GM18868 (cell line): ENCODE measurements at regions not wholly inside any gene's neighbourhood (a gene's known extent, or its start where the extent isn't known, plus 50 kb on each side); places are given as distances from the start of the nearest gene placed in this dataset.
"Not testable (repeated sequence)": the region's sequence is repeated elsewhere in the genome, so short reads cannot be mapped to it uniquely, and the experiment has no call there.

Experiments
- ATAC-seq: cut with Tn5 transposase; IDR thresholded peaks from one replicate; pipeline ENCODE4 v1.9.1; 2021; ENCODE audit warnings: mild to moderate bottlenecking, moderate library complexity; ENCODE audit not compliant: unreplicated experiment

DNA sequence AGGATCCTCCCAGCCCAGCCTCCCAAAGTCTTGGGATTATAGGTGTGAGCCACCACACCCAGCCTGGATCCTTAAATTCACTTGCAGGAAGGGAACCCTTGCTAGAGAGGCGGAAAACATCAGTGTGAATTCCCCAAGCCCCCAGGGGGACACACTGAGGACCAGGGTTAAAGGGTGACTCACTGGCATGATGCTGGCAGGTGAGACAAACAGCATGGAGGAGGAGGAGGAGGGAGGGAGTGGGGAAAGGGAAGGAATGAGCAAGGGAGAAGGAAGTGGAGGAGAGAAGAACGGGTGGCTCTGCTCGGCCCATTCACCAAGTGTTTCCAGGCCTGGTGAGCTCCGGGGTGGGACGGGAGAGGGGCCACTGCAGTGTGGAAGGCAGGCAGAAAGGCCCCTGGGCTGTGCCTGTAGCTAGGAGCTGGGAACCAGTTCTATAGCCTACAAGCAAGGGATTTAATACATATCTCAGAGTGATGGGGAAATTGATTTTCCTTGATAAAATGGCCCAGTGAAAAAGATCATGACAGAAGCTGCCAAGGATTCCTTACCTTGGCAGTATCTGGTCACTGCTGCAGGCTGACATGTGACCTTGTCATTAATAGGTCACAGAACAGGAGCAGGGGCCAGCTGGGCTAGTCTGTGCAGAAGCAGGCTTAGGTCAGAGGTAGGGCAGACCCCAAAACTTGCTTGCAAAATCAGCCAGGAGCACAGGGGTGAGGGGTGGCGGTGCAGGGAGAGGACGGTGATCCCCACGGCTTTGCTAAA is 370.2 kb downstream of the SHANK2 start:
- no peak for ATAC-seq

DNA sequence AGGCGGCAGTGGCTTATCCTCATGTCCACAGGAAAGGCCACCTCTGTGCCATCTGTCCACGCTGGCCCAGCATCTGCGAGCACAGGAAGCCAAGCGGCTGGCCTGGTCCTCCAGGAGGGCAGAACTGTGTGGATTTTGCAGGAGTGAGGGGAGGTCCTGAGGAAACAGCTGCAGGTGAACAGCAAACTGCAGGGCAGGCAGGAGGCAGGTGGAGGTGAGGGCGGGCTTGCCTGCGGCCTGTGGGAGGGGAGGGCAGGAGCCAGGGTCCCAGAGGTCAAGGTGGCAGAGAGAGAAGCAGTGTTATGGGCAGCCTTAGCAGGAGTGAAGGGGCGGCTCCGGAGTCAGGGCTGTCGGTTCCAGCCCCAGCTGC is 369.7 kb downstream of the SHANK2 start:
- ATAC-seq: no peak

DNA sequence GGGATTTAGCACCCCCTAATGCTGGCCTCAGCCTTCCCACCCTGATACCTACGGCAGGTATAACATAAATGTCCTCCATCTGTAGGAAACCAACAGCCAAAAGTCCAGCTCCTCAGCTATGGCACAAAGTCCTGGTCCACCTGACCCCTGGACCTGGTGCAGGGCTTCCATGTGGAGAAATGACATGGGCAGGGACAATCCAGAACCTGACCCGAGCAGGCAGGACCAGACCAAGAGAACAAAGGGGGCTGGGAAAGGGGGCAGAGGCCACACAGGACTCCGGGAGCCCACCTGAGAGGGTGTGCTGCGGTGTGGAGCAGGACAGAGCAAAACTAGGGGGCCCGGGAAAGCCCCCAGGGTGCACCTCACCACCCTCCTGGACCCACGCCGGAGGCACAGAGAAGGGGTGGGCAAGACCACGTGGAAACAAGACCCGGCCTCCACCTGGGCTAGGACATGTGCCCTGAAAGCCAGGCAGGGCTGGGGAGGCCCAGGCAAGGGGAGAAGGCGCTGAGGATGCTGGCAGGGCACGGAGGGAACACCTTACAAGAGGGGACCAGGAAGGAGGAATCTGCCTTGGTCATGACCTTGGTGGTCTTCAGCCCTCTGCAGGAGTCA is 368.9 kb downstream of the SHANK2 start:
- no peak for ATAC-seq

DNA sequence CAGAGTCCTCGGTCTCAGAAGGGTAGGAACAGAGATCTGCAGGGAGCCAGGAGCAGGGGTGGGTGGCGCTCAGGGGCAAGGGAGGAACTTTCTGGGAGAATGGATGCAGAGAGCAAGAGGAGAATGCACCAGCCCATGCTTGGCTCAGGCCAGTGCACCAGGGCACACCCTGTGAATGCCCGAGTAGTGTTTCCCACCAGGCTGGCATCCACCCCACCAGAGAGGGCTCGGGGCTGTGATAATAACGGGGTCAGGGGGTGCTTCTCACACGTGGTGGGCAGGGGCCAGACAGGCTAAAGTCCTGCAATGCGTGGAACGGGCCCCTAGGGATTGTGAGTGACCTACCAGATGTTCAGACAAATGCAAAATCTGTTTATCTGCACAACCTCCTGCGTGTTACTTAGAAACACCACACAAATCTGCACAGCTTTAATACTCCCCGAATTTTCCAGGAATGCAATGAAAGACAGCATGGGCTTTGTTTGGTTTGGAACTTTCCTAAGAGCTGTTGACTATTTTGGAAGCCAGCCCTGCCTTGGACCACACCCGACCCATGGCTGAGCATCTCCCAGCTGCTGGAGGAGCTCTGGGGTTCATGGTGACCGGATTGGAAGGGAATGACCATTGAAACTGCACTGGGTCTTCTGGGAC is 368.3 kb downstream of the SHANK2 start:
- no peak for ATAC-seq

DNA sequence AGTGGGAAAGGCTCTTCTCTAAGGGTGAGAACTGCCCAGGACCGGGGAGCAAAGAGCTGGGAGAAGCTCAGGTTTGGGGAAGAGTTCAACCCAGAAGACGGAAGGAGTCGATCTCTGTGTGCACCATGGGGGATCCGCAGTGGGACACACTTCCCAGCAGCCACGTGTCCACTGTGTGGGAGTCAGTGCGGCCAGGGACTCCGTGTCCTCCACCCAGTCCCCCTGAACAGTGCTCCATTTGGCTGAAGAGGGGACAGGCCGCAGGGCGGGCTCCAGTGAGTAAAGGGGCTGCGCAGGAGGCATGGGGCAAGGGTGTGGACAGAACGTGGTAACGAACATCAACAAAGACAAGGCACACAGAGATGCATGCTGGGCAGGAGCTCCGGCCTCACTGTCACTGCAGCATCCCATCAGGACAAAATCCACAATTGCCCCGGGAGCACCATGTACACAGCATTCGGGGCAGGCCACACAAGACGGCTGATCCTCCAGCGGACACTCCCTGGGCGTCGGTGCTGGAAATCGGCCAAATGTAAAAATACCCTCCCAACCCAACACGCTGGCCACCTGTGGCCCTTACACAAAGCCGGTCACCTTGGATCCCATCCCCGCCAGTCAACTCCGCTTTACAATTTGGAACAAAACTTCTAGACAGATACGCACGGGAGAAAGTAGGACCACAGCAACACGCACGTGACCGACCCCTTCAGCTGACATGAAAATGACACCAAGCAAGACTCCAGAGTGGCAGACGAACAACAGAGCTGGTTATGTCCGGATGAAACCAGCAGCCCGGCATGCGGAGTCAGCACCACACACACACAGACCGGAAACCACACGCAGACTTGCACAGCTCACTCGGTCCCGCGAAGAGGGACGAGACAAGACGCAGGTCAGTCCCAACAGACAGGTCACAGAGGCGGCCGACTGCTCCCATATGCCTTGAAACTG is 366.8 kb downstream of the SHANK2 start:
- no peak for ATAC-seq

DNA sequence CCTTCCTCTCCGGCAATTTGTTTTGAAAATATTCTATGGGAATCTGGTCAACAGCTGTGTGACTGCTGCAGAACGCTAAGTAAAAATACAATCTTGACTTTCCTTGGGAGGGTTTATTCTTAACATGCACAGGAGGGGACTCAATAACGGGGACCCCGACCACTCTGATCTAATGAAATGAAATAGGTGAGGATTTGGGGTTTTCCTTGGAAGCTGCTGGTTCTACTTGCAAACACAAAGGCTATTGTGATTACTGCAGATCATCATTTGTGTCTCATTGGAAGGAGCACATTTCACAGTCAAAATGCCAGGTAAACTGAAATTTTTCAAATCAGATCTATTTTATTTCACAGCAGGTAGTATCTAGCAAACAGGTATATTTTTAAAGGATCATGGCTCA is 366.1 kb downstream of the SHANK2 start:
- ATAC-seq: no peak

DNA sequence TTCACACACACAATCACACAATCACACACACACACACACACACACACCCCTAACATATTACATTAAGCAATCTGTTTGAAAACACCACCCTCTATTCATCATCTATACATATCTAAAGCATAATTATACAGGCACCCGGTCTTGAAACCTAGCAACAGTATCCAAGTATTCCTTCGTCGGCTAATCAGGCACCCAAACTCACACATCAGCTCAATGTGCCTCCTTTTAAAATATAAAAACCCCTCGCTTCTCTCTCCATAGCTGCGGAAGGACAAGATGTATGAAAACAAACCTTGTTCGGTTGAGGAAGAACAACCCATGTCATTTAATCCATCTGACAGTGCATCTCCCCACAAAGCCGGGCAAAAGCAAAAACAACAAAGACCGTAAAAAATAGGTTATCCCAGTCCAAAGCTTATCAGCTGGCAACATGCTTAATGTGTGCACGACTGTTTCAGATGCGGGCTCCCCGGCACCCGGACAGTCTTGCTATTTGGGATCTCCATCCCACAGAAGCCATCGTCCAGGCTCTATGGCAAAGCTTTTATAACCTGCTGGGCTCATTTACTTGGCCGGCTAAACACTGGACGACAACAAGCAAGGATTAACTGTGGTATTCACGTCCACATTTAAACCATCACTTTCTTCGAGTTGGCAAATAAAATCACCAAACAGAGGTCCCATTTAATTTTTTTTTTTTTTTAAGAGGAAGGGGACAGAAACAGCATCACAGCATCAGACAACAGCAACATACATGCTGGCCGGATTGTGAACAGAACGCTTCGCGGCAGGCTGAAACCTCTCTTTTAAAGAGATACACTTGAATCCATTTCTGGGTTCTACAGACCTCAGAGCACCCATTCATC is 365.5 kb downstream of the SHANK2 start:
- no peak for ATAC-seq

DNA sequence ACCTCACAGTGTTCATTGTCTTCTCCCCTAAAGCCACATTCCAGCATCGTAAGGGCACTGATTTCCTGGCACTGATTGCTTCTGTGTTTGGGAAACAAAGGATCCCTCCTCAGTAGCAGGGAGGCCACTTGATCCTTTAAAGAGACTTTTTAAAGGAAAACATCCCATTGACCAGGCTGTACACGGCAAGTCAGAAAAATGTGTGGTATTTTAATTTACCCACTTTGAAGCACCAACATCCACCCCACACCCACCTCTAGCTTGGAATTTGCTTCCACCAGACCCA is 364.9 kb downstream of the SHANK2 start:
- no peak for ATAC-seq

DNA sequence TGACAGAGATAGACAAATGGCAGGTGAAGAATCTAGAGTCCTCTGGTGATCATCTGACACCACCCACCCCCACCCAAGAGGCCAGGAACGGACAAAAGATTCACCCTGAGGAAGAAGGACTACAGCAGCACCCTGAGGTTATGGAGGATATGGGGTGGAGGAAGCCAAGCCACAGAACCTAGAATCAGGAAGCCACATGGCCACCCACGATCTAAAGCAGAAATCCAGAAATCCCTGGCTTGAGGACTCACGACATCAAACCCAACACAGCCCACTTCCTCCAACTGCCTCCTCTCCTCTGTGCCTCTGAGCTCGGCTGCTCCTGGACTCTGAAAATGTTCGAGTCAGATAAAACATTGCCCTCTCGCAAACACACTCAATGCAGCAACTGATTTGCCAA is 364.3 kb downstream of the SHANK2 start:
- no peak for ATAC-seq

DNA sequence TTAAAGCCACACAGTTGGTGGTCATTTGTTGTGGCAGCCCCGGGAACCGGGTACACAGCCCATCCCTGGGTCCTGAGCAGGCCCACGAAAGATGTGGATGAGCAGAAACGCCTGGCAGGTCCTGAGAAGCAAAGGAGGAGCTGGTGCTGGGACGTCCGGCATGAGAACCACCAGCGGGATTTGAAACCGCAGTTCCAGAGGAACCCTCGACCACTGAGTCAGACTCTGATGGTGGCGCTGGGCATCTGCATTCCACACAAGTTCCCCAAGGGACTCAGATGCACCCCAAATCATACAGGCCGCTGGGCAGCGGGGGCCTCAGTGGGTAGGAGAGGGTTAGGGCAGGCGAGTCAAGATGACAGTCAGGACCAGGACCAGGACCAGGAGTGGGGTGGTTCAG is 363.0 kb downstream of the SHANK2 start:
- no peak for ATAC-seq

DNA sequence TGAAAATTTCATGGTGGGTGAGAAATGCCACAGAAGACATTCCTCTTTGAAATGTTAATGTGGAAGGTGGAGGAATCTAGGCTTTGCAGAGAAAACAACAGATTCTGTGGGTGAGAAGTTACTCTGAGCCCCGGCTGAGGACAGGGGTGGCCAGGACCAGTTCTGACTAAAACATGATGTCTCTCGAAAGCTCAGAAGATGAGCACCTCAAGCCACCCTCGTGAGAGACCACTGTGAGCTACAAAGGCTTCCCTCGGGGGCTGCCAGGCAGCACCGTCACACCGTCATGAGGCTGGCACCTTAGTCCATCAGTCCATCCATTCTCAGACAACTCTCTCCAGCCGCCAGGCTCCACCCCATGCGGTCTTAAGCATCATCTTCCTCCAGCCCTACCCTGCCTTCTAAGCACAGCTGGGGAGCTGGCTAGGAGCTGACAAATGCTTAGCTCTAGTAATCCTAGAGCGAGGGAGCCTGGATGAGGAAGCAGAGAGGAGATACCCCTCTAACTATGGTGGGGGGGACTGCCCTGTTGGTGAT is 360.5 kb downstream of the SHANK2 start:
- ATAC-seq: no peak

DNA sequence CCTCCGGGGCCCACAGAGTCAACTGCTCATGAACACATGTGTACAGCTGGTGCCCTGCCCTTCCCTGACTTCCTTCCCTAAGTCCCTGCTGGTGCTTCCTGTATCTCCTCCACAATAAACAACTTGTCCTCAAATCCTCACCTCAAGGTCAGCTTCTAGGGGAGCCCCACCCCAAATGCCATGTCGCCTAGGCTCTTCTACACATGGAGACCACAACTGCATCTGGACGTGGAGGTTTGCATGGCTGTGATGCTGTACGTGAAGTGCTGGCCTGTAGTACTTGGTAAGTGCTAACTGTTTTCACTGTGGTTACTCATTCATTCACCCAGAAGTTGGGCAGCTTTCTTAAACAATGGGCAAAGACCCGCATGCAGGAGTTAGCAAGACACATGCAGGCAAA is 359.5 kb downstream of the SHANK2 start:
- ATAC-seq: no peak

DNA sequence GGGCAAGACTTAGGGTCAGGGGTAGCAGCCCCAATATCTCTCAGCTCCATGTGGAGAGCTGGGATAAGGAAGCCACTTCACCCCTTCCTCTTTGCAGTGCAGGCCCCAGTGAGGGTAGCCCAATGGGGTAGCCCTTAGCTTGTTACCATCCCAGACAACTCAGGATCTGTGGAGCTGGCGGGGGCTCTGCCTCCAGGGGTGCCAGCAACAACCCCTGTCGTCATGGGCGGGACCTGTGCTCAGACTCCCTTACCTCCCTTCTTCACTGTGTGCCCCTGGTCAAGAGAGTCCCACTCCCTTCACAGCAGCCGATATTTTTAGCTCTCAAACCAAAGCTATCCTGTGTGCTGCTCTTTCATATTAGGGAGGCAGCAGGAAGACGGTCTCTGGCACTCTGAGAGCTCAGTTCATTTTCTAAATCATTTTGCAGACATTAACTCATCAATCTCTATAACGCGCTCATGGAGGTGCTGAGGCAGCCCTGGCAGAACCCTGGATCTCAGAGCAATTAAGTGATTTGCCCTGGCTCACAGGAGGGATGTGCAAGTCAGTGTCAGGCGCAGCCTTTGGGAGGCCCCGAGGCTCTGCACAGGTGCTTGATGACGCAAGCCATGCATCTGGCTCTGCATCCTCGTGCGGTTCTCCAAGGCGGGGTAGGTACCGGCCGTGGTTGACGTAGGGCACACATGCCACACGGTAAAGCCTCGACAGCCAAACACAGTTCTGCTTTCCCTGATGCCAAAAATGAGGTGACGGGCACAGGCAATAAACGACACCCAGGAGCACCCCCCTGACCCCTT is 357.6 kb downstream of the SHANK2 start:
- no peak for ATAC-seq

DNA sequence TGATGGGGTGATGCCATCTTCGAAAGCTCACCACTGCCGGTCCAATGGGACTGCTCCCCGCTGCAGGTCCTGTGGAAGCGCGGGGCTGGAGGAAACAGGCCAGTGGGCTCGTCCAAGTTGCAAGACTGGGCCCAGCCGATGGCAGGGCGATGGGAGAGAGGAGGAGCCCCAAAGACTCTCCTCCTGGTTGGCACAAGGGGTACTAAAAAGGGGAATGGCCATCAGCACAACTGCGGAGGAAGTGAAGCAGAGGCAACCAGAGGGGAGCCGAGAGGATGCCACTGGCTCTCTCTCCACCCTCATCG is 357.1 kb downstream of the SHANK2 start:
- no peak for ATAC-seq

DNA sequence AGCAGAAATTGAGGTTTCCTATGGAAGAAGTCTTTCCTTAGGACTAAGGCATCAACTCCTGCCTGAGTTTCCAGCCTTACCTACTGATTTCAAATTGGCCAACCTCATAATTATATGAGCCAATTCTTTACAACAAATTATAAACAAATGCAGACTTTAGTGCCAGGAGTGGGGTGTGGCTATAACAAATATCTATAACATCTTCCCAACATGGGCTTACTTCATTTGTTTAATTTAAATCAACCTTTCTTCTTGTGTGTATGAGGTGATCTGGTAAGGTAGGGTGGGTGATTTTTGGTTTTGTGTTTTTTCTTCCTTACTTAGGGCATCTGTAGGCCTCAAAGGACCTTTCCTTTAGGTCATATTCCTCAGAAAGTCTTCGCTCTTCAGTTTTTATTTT is 354.9 kb downstream of the SHANK2 start:
- no peak for ATAC-seq

DNA sequence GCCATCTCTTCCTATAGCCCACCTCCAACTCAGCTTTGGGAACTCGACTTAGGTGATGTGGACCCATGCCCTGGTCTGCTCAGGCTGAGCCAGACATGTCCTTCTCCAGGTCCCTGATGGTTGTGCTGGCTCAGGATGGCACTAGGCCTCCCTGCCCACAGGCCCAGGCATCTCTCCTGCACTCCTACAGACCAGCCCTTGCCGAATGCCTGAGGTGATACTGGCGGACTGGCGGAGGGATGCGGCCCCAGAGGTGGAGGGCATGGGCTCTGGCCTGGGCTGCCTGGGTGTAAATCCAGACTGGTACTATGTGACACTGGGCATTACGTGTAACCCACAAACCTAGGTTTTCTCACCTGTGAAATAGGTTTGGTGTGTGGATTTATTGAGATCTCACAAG is 352.8 kb downstream of the SHANK2 start:
- ATAC-seq: no peak

DNA sequence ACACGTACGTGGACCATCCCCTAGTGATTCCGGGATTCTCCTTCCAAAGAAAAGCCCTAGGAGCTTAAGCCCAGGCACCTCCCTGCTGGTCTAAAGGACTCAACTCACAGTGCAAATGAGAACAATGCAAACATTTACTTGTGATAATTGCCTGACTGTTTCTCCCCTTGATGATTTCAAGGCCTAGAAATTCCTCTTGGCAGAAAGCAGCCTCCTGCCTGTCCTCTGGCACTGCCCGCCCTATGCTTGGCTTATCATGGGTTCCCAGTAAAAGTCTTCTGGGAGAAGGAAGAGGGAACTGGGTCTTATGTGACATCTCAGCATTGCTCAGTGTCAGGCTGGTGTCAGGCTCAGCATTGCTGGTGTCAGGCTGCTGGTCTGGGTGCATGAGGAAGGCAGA is 351.8 kb downstream of the SHANK2 start:
- no peak for ATAC-seq

DNA sequence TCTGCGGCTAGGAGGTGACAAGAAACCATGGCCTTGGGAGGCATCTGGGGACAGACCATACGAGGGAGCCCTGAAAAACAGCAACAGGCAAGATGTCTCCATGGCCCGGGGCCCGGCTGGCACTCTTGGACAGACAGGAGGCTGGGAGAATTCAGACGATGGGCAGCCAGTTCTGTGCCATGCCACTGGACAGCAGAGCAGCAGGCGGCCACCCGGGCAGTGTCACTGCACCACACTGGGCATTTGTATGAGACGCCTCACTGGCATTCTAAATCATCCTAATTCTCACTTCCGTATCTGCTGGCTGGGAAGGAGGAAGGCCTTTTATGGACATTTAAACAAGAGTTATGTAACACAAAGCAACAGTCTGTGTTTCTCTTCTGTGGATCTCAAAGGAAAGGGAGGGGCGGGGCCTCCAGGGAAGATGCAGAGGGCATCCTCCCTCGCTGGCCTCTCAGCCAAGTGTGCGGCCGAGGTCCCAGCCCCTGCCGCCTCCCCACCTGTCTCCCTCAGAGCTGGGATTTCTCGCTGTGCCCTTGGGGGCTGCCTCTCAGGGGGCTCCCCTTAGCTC is 350.3 kb downstream of the SHANK2 start:
- no peak for ATAC-seq

DNA sequence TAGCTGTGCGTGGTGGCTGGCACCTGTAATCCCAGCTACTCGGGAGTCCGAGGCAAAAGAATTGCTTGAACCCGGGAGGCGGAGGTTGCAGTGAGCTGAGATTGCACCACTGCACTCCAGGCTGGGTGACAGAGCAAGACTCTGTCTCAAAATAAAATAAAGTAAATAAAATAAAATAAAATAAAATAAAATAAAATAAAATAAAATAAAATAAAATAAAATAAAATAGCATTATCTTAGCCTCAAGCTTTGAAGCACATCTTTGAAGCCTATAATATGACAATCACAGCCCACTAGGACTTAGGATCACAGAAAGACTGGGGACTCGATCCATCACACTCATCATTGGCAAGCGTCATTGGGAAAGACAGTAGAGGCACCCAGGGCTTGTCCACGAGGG is 349.1 kb downstream of the SHANK2 start:
- not testable (repeated sequence) for ATAC-seq
